Endodermal cell (in vitro differentiated cells): ENCODE measurements at regions not wholly inside any gene's neighbourhood (a gene's known extent, or its start where the extent isn't known, plus 50 kb on each side); places are given as distances from the start of the nearest gene placed in this dataset.
A peak's percentile ranks its signal among the peaks of the same experiment; 100 is the strongest.

Experiments used
- DNase-seq: peaks from one replicate; pipeline ENCODE4 v3.0.0-alpha.2; 2017
- H3K27ac ChIP-seq: 2 replicates; pipeline ENCODE4 v1.5.1; 2013; ENCODE audit warnings: mild to moderate bottlenecking, low read depth, low read length, moderate library complexity
- H3K27me3 ChIP-seq: 2 replicates; pipeline ENCODE4 v1.6.1; 2013; ENCODE audit warnings: mild to moderate bottlenecking, low read length, moderate library complexity; ENCODE audit not compliant: insufficient read depth, control insufficient read depth, poor library complexity, severe bottlenecking
- H3K36me3 ChIP-seq: 2 replicates; pipeline ENCODE4 v1.7.0; 2013; ENCODE audit warnings: mild to moderate bottlenecking, low read length, moderate library complexity; ENCODE audit not compliant: control insufficient read depth, insufficient read depth
- H3K4me1 ChIP-seq: one replicate; pipeline ENCODE4 v1.7.0; 2013; ENCODE audit warnings: low read length; ENCODE audit not compliant: control insufficient read depth, insufficient read depth
- H3K4me3 ChIP-seq: 2 replicates; pipeline ENCODE4 v1.5.1; 2013; ENCODE audit warnings: mild to moderate bottlenecking, low read length, moderate library complexity
- H3K9ac ChIP-seq: 2 replicates; pipeline ENCODE4 v1.6.1; 2013; ENCODE audit warnings: mild to moderate bottlenecking, low read length, moderate library complexity; ENCODE audit not compliant: poor library complexity, severe bottlenecking; ENCODE audit errors: extremely low read depth
- H3K9me3 ChIP-seq: 2 replicates; pipeline ENCODE4 v1.6.1; 2013; ENCODE audit warnings: mild to moderate bottlenecking, low read length, moderate library complexity; ENCODE audit not compliant: control insufficient read depth
- H3K27ac Mint-ChIP-seq: 2 replicates; pipeline ENCODE4 v1.8.0; 2020; ENCODE audit warnings: mixed read lengths
- H3K27me3 Mint-ChIP-seq: 2 replicates; pipeline ENCODE4 v1.8.0; 2021; ENCODE audit warnings: mild to moderate bottlenecking, mixed read lengths; ENCODE audit not compliant: insufficient read depth
- H3K36me3 Mint-ChIP-seq: 2 replicates; pipeline ENCODE4 v1.8.0; 2020; ENCODE audit warnings: low read depth, mixed read lengths
- H3K4me1 Mint-ChIP-seq: 2 replicates; pipeline ENCODE4 v1.8.0; 2020; ENCODE audit warnings: mixed read lengths
- H3K4me3 Mint-ChIP-seq: 2 replicates; pipeline ENCODE4 v1.8.0; 2020; ENCODE audit warnings: mild to moderate bottlenecking, moderate library complexity, mixed read lengths
- H3K9me3 Mint-ChIP-seq: 2 replicates; pipeline ENCODE4 v1.8.0; 2020; ENCODE audit warnings: mild to moderate bottlenecking, mixed read lengths
- CTCF ChIP-seq: fragments of 200-600 bp; sonication (generic); conservative IDR thresholded peaks from 2 replicates; pipeline ENCODE4 v1.5.0; 2021; ENCODE audit warnings: antibody characterized with exemption, mild to moderate bottlenecking
- WGBS, 2 experiments: methylation state at CpG; one replicate each; pipeline versions ENCODE4 v1.1.5 to v1.1.7; 2013; ENCODE audit warnings: missing lambda C conversion rate in 2 of 2, mixed read lengths in 1 of 2; ENCODE audit not compliant: insufficient coverage in 1 of 2, insufficient read length in 1 of 2; 5-methylcytosine and 5-hydroxymethylcytosine counted together

- WGBS, 2 experiments: 62 to 66% methylated on average over 5 to 7 of the region's 7 CpGs
- no peak overlapping the region for H3K4me3 Mint-ChIP-seq
- H3K27ac ChIP-seq: peak overlapping the region; percentile 82
- no peaks in the 10 kb centered on the region for H3K36me3 Mint-ChIP-seq
- peak; percentile 54 for DNase-seq
- H3K4me1 ChIP-seq: peaks cover 16% of the 10 kb centered on the region
- H3K9me3 Mint-ChIP-seq: peaks cover 24% of the 10 kb centered on the region
- no peaks in the 10 kb centered on the region for H3K27me3 ChIP-seq
- peaks cover 5% of the 10 kb centered on the region for H3K27me3 Mint-ChIP-seq
- H3K36me3 ChIP-seq: no peaks in the 10 kb centered on the region
- peaks cover 19% of the 10 kb centered on the region for H3K4me1 Mint-ChIP-seq
- H3K9me3 ChIP-seq: peaks cover 23% of the 10 kb centered on the region
- no peak overlapping the region for H3K4me3 ChIP-seq
- no peak overlapping the region for H3K9ac ChIP-seq
- TF ChIP-seq CTCF: no peak
- H3K27ac Mint-ChIP-seq: no peak overlapping the region
Observed at GRCh38 chr5:74433255-74433895, 207.2 kb downstream of the ENC1 start.

DNA sequence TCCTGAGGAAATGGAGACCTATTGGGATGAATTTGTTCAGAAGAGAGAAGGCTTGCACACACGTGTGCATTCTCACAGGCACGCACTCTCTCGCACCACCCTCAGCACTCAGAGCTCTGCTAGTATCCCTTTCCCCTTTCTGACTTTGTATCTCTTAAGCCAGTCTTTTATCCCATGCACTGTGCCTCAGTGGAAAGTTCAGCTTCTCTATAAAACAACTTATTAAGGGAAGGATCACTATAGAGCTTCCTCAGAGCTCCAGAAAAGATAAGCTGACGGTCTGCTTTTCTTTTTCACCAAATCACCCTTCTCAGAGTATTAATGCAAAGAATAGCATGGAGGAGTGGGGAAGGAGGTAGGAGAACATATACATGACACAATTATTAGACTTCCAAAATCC, 207.8 kb downstream of the ENC1 start:
- H3K9me3 ChIP-seq: peaks cover 25% of the 10 kb centered on the region
- H3K9ac ChIP-seq: no peak overlapping the region
- Mint-ChIP-seq H3K9me3 (peaks cover 22% of the 10 kb centered on the region), H3K27me3 (peaks cover 5% of the 10 kb centered on the region), H3K36me3 (no peaks in the 10 kb centered on the region), H3K4me3 (no peak overlapping the region), H3K4me1 (peaks cover 19% of the 10 kb centered on the region), H3K27ac (no peak overlapping the region)
- DNase-seq: no peak
- H3K4me1 ChIP-seq: peaks cover 16% of the 10 kb centered on the region
- WGBS, 2 experiments: 88 to 100% methylated on average over 1 to 3 of the region's 4 CpGs
- no peak overlapping the region for H3K4me3 ChIP-seq
- no peak for TF ChIP-seq CTCF
- H3K36me3 ChIP-seq: no peaks in the 10 kb centered on the region
- no peaks in the 10 kb centered on the region for H3K27me3 ChIP-seq
- peak overlapping the region; percentile 82 for H3K27ac ChIP-seq

GRCh38 chr5:74432216-74432615, 208.3 kb downstream of the ENC1 start:
- Histone ChIP-seq H3K9ac (no peak overlapping the region), H3K27ac (peak overlapping the region; percentile 58), H3K4me3 (no peak overlapping the region), H3K27me3 (no peaks in the 10 kb centered on the region), H3K4me1 (peaks cover 16% of the 10 kb centered on the region), H3K9me3 (peaks cover 25% of the 10 kb centered on the region), H3K36me3 (no peaks in the 10 kb centered on the region)
- no peak for DNase-seq
- no peak for TF ChIP-seq CTCF
- Mint-ChIP-seq H3K27ac (no peak overlapping the region), H3K9me3 (peaks cover 17% of the 10 kb centered on the region), H3K27me3 (peaks cover 5% of the 10 kb centered on the region), H3K4me1 (peaks cover 19% of the 10 kb centered on the region), H3K36me3 (no peaks in the 10 kb centered on the region), H3K4me3 (no peak overlapping the region)
- 87 to 89% methylated on average over 5 to 7 of the region's 7 CpGs for WGBS, 2 experiments
